Aorta (tissue), 5 donors: ENCODE measurements at regions not wholly inside any gene's neighbourhood (a gene's known extent, or its start where the extent isn't known, plus 50 kb on each side); places are given as distances from the start of the nearest gene placed in this dataset.
"Not testable (repeated sequence)": the region's sequence is repeated elsewhere in the genome, so short reads cannot be mapped to it uniquely, and the experiment has no call there.

Experiments
- ATAC-seq: fragments of 200-7000 bp; cut with Tn5 transposase; one replicate; pipeline ENCODE4 v1.9.1; 2022; ENCODE audit warnings: moderate library complexity; ENCODE audit not compliant: low FRiP score
- DNase-seq, 2 donors: peaks; one replicate each; pipeline ENCODE4 v3.0.0-alpha.2; 2020
- H3K27ac ChIP-seq, 2 donors: one replicate each; pipeline ENCODE4 v1.5.1; 2013; ENCODE audit warnings: low read length in 2 of 2, mild to moderate bottlenecking in 2 of 2, moderate library complexity in 2 of 2, control low read depth in 1 of 2, inconsistent platforms in 1 of 2, low read depth in 1 of 2
- H3K27me3 ChIP-seq, 2 donors: one replicate each; pipeline ENCODE4 v1.6.1; 2013; ENCODE audit warnings: control low read depth in 1 of 2, low read length in 1 of 2, mild to moderate bottlenecking in 1 of 2, moderate library complexity in 1 of 2; ENCODE audit not compliant: insufficient read depth in 2 of 2, control insufficient read depth in 1 of 2
- H3K36me3 ChIP-seq, 2 donors: one replicate each; pipeline ENCODE4 v1.6.1; 2013; ENCODE audit warnings: control low read depth in 1 of 2, low read length in 1 of 2, mild to moderate bottlenecking in 1 of 2; ENCODE audit not compliant: insufficient read depth in 2 of 2, control insufficient read depth in 1 of 2
- H3K4me1 ChIP-seq, 2 donors: one replicate each; pipeline ENCODE4 v1.6.1; 2013; ENCODE audit warnings: low read length in 2 of 2, control low read depth in 1 of 2, mild to moderate bottlenecking in 1 of 2, moderate library complexity in 1 of 2; ENCODE audit not compliant: insufficient read depth in 2 of 2, control insufficient read depth in 1 of 2
- H3K4me3 ChIP-seq, 2 donors: one replicate each; pipeline ENCODE4 v1.5.1; 2013; ENCODE audit warnings: low read length in 2 of 2, control low read depth in 1 of 2, mild to moderate bottlenecking in 1 of 2
- H3K9me3 ChIP-seq: one replicate; pipeline ENCODE4 v1.6.1; 2013; ENCODE audit warnings: mild to moderate bottlenecking, low read length; ENCODE audit not compliant: control insufficient read depth
- WGBS, 2 donors: extraction: QIAGEN DNeasy Blood & Tissue Kit; methylation state at CpG; one replicate each; pipeline ENCODE4 v1.1.7; 2013; 5-methylcytosine and 5-hydroxymethylcytosine counted together
- intact Hi-C, 2 donors: fragments of 100-400 bp; cut with DNase I; formaldehyde crosslinking; loops; one replicate each; pipeline versions ENCODE4 v1.14.2 to v1.15.0; 2022
- donor health status: healthy with polysubstance abuse.
- donor health status: Bipolar disorder and iron deficiency.
- donor health status: DM: no; HTN: no; CAD: no.
- donor health status: DM: no; HTN: no; CAD: no.
- donor health status: DM: yes; HTN: yes; CAD: no.

GRCh38 chr3:61454801-61455200 lies 106.6 kb upstream of the PTPRG start:
- no peaks in the 10 kb centered on the region for H3K36me3 ChIP-seq
- ATAC-seq = no peak

GRCh38 chr3:61460636-61461035 lies 100.7 kb upstream of the PTPRG start:
- intact Hi-C loops = no loop called here
- ATAC-seq (no peak), DNase-seq (no peak)
- Histone ChIP-seq H3K4me3 (no peak overlapping the region), H3K9me3 (no peaks in the 10 kb centered on the region), H3K4me1 (no peaks in the 10 kb centered on the region), H3K36me3 (no peaks in the 10 kb centered on the region), H3K27ac (no peak overlapping the region), H3K27me3 (no peaks in the 10 kb centered on the region)
- 75 to 83% methylated on average over 2 of the region's 2 CpGs for WGBS, 2 donors

More at GRCh38 chr3:61454801-61455200, 106.6 kb upstream of the PTPRG start:
- intact Hi-C loops = no loop called here
- no peak for DNase-seq
- Histone ChIP-seq H3K4me1 (no peaks in the 10 kb centered on the region), H3K27ac (no peak overlapping the region), H3K27me3 (no peaks in the 10 kb centered on the region), H3K9me3 (no peaks in the 10 kb centered on the region), H3K4me3 (no peak overlapping the region)
- 87 to 92% methylated on average over 2 of the region's 2 CpGs for WGBS, 2 donors

- Histone ChIP-seq H3K4me1 (no peaks in the 10 kb centered on the region), H3K4me3 (no peak overlapping the region), H3K9me3 (no peaks in the 10 kb centered on the region), H3K36me3 (no peaks in the 10 kb centered on the region), H3K27ac (no peak overlapping the region), H3K27me3 (no peaks in the 10 kb centered on the region)
- intact Hi-C loops = no loop called here
- WGBS, 2 donors = 15 to 21% methylated on average over 1 of the region's 1 CpG
- ATAC-seq = no peak
- DNase-seq = no peak
These were observed 98.2 kb upstream of the PTPRG start for GRCh38 chr3:61463191-61463590.

- no peaks in the 10 kb centered on the region for H3K27me3 ChIP-seq
- no peak for ATAC-seq
- DNase-seq = no peak
- H3K4me3 ChIP-seq = no peak overlapping the region
- no peaks in the 10 kb centered on the region for H3K4me1 ChIP-seq
- 27 to 38% methylated on average over 9 of the region's 9 CpGs for WGBS, 2 donors
- H3K36me3 ChIP-seq = no peaks in the 10 kb centered on the region
- no peaks in the 10 kb centered on the region for H3K9me3 ChIP-seq
- intact Hi-C loops = no loop called here
- H3K27ac ChIP-seq = no peak overlapping the region
These were observed 96.7 kb upstream of the PTPRG start for GRCh38 chr3:61464518-61465140.

GRCh38 chr3:61466357-61466756 lies 95.0 kb upstream of the PTPRG start:
- intact Hi-C loops = no loop called here
- Histone ChIP-seq H3K4me3 (no peak overlapping the region), H3K27me3 (no peaks in the 10 kb centered on the region), H3K4me1 (no peaks in the 10 kb centered on the region), H3K27ac (no peak overlapping the region), H3K9me3 (no peaks in the 10 kb centered on the region), H3K36me3 (no peaks in the 10 kb centered on the region)
- DNase-seq = no peak
- WGBS, 2 donors = 48 to 68% methylated on average over 3 of the region's 3 CpGs
- ATAC-seq = no peak

GRCh38 chr3:61483997-61484396 lies 77.4 kb upstream of the PTPRG start:
- Histone ChIP-seq H3K27ac (no peak overlapping the region), H3K4me1 (no peaks in the 10 kb centered on the region), H3K27me3 (no peaks in the 10 kb centered on the region), H3K36me3 (no peaks in the 10 kb centered on the region), H3K4me3 (no peak overlapping the region), H3K9me3 (no peaks in the 10 kb centered on the region)
- no peak for DNase-seq
- ATAC-seq = no peak
- intact Hi-C loops = no loop called here
- WGBS, 2 donors = 88 to 91% methylated on average over 4 of the region's 4 CpGs

- no peak overlapping the region for H3K4me3 ChIP-seq
- intact Hi-C loops = no loop called here
- no peak for ATAC-seq
- H3K4me1 ChIP-seq = no peaks in the 10 kb centered on the region
- 63 to 71% methylated on average over 3 of the region's 3 CpGs for WGBS, 2 donors
- no peak for DNase-seq
- H3K27ac ChIP-seq = no peak overlapping the region
- H3K27me3 ChIP-seq = no peaks in the 10 kb centered on the region
- no peaks in the 10 kb centered on the region for H3K36me3 ChIP-seq
- H3K9me3 ChIP-seq = no peaks in the 10 kb centered on the region
These were observed 68.0 kb upstream of the PTPRG start for GRCh38 chr3:61493339-61493738.

GRCh38 chr3:61494309-61494708 lies 67.1 kb upstream of the PTPRG start:
- H3K27me3 ChIP-seq, intact Hi-C loops, DNase-seq, H3K27ac ChIP-seq, H3K4me1 ChIP-seq, H3K4me3 ChIP-seq, H3K9me3 ChIP-seq, ATAC-seq, H3K36me3 ChIP-seq: not testable (repeated sequence)
- 25 to 26% methylated on average over 3 of the region's 3 CpGs for WGBS, 2 donors

GRCh38 chr3:61497463-61497862 lies 63.9 kb upstream of the PTPRG start:
- H3K27me3 ChIP-seq = no peaks in the 10 kb centered on the region
- ATAC-seq = no peak
- H3K4me3 ChIP-seq = no peak overlapping the region
- no peak for DNase-seq
- H3K9me3 ChIP-seq = no peaks in the 10 kb centered on the region
- 92 to 96% methylated on average over 2 of the region's 2 CpGs for WGBS, 2 donors
- intact Hi-C loops = no loop called here
- no peaks in the 10 kb centered on the region for H3K36me3 ChIP-seq
- no peak overlapping the region for H3K27ac ChIP-seq
- H3K4me1 ChIP-seq = no peaks in the 10 kb centered on the region
